ENCODE measurements at regions not wholly inside any gene's neighbourhood (a gene's known extent, or its start where the extent isn't known, plus 50 kb on each side); places are given as distances from the start of the nearest gene placed in this dataset.
"Not testable (repeated sequence)": the region's sequence is repeated elsewhere in the genome, so short reads cannot be mapped to it uniquely, and the experiment has no call there.

DNA sequence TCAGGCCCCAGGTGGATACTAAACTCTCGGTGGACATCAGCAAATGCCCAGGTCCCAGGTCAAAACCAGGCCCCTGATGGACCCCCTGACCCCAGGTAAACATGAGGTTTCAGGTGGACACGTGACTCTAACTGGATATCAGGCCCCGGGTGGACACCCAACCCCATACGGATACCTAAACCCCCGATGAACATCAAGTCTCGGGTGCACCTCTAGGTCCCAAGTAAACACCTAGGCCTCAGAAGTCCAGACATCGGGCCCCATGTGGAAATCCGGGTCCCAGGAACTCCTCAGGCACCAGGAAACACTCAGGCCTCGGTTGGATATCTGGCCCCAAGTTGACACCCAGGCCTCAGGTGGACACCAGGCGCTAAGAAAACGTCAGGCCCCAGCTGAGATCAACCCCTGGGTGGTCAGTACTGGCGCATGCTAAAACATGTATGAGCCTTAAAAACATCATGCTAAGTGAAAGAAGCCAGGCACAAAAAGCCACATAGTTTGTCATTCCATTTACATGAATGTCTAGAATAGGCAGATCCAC lies 54.4 kb upstream of the SEPTIN5 start:
- RAD21 ChIA-PET (ENCODE audit: low non-redundant PET in 1 of 2, low total read pairs in 2 of 2, uncharacterized antibody in 2 of 2, unreplicated experiment in 2 of 2): no interaction called here
- Histone ChIP-seq H3K36me3 (ENCODE audit: control insufficient read depth in 1 of 2, insufficient read depth in 2 of 2, low read length in 2 of 2) (no peaks in the 10 kb centered on the region), H3K9ac (ENCODE audit: low read length) (no peak overlapping the region), H3K27ac (ENCODE audit: low read depth, low read length) (no peak overlapping the region), H3K4me2 (ENCODE audit: low read length) (no peak overlapping the region), H3K9me2 (ENCODE audit: insufficient read depth) (no peaks in the 10 kb centered on the region), H3K9me3 (ENCODE audit: control insufficient read depth in 1 of 2, insufficient read depth in 1 of 2, low read depth in 1 of 2, low read length in 2 of 2) (no peaks in the 10 kb centered on the region), H3K79me2 (ENCODE audit: insufficient read depth, low read length) (no peaks in the 10 kb centered on the region), H3K27me3 (ENCODE audit: insufficient read depth, low read length) (no peaks in the 10 kb centered on the region), H3K4me3 (replicated peaks in 1 of 2; ENCODE audit: low read depth in 1 of 2, low read length in 2 of 2) (no peak overlapping the region), H3K4me1 (ENCODE audit: control insufficient read depth in 1 of 2, insufficient read depth in 2 of 2, low read length in 2 of 2) (no peaks in the 10 kb centered on the region), H2AFZ (ENCODE audit: low read depth, low read length, poor library complexity, severe bottlenecking) (no peak overlapping the region), H4K20me1 (ENCODE audit: insufficient read depth) (no peaks in the 10 kb centered on the region)
- no peak for TF ChIP-seq RAD21 (IDR thresholded peaks at IDR 0.05; ENCODE audit: low read depth)
- TF ChIP-seq EZH2phosphoT487 (IDR thresholded peaks at IDR 0.05; ENCODE audit: borderline replicate concordance): no peak
- no peak for TF ChIP-seq SRF (IDR thresholded peaks at IDR 0.05; ENCODE audit: low read depth)
- no peak for TF ChIP-seq FOSL1 (IDR thresholded peaks at IDR 0.05; ENCODE audit: low read depth)
- TF ChIP-seq POLR2AphosphoS5 (IDR thresholded peaks at IDR 0.05; ENCODE audit: low read depth, low read length): no peak
- TF ChIP-seq ELF1 (IDR thresholded peaks at IDR 0.05; ENCODE audit: borderline replicate concordance, low read depth): no peak
- TF ChIP-seq, protein P1, sequence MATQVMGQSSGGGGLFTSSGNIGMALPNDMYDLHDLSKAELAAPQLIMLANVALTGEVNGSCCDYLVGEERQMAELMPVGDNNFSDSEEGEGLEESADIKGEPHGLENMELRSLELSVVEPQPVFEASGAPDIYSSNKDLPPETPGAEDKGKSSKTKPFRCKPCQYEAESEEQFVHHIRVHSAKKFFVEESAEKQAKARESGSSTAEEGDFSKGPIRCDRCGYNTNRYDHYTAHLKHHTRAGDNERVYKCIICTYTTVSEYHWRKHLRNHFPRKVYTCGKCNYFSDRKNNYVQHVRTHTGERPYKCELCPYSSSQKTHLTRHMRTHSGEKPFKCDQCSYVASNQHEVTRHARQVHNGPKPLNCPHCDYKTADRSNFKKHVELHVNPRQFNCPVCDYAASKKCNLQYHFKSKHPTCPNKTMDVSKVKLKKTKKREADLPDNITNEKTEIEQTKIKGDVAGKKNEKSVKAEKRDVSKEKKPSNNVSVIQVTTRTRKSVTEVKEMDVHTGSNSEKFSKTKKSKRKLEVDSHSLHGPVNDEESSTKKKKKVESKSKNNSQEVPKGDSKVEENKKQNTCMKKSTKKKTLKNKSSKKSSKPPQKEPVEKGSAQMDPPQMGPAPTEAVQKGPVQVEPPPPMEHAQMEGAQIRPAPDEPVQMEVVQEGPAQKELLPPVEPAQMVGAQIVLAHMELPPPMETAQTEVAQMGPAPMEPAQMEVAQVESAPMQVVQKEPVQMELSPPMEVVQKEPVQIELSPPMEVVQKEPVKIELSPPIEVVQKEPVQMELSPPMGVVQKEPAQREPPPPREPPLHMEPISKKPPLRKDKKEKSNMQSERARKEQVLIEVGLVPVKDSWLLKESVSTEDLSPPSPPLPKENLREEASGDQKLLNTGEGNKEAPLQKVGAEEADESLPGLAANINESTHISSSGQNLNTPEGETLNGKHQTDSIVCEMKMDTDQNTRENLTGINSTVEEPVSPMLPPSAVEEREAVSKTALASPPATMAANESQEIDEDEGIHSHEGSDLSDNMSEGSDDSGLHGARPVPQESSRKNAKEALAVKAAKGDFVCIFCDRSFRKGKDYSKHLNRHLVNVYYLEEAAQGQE (IDR thresholded peaks at IDR 0.05; ENCODE audit: low read depth): no peak
- TF ChIP-seq JUND (IDR thresholded peaks at IDR 0.05): no peak
- no peak for TF ChIP-seq ATF3 (IDR thresholded peaks at IDR 0.05)
- TF ChIP-seq, protein P2, sequence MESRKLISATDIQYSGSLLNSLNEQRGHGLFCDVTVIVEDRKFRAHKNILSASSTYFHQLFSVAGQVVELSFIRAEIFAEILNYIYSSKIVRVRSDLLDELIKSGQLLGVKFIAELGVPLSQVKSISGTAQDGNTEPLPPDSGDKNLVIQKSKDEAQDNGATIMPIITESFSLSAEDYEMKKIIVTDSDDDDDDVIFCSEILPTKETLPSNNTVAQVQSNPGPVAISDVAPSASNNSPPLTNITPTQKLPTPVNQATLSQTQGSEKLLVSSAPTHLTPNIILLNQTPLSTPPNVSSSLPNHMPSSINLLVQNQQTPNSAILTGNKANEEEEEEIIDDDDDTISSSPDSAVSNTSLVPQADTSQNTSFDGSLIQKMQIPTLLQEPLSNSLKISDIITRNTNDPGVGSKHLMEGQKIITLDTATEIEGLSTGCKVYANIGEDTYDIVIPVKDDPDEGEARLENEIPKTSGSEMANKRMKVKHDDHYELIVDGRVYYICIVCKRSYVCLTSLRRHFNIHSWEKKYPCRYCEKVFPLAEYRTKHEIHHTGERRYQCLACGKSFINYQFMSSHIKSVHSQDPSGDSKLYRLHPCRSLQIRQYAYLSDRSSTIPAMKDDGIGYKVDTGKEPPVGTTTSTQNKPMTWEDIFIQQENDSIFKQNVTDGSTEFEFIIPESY (IDR thresholded peaks at IDR 0.05; ENCODE audit: extremely low read depth, insufficient replicate concordance, low read length): no peak
- CTCF ChIA-PET: no interaction called here
- DNase-seq (ENCODE audit: low read depth, low spot score) (no peak), ATAC-seq (no peak)
- no TSS peak for BruUV-seq (replicated peaks)
- intact Hi-C loops (cut with micrococcal nuclease): no loop called here
- POLR2A ChIA-PET: no interaction called here

- RAD21 ChIA-PET (ENCODE audit: low non-redundant PET in 1 of 2, low total read pairs in 2 of 2, uncharacterized antibody in 2 of 2, unreplicated experiment in 2 of 2); H3K9me2 ChIP-seq (ENCODE audit: insufficient read depth); H2AFZ ChIP-seq (ENCODE audit: low read depth, low read length, poor library complexity, severe bottlenecking); CTCF ChIA-PET; H3K79me2 ChIP-seq (ENCODE audit: insufficient read depth, low read length); intact Hi-C loops (cut with micrococcal nuclease); H3K9ac ChIP-seq (ENCODE audit: low read length); ATAC-seq; H3K9me3 ChIP-seq (ENCODE audit: control insufficient read depth in 1 of 2, insufficient read depth in 1 of 2, low read depth in 1 of 2, low read length in 2 of 2); H3K27me3 ChIP-seq (ENCODE audit: insufficient read depth, low read length); H3K4me3 ChIP-seq (replicated peaks in 1 of 2; ENCODE audit: low read depth in 1 of 2, low read length in 2 of 2); H3K4me1 ChIP-seq (ENCODE audit: control insufficient read depth in 1 of 2, insufficient read depth in 2 of 2, low read length in 2 of 2); DNase-seq (ENCODE audit: low read depth, low spot score); H3K36me3 ChIP-seq (ENCODE audit: control insufficient read depth in 1 of 2, insufficient read depth in 2 of 2, low read length in 2 of 2); BruUV-seq (replicated peaks); POLR2A ChIA-PET; H3K4me2 ChIP-seq (ENCODE audit: low read length); H3K27ac ChIP-seq (ENCODE audit: low read depth, low read length); H4K20me1 ChIP-seq (ENCODE audit: insufficient read depth): not testable (repeated sequence)
These were observed 53.7 kb upstream of the SEPTIN5 start for GRCh38 chr22:19660583-19660982.
